Breast epithelium (tissue), 3 donors: ENCODE measurements at regions not wholly inside any gene's neighbourhood (a gene's known extent, or its start where the extent isn't known, plus 50 kb on each side); places are given as distances from the start of the nearest gene placed in this dataset.

ENCODE experiments used
- CTCF ChIP-seq, 3 donors: fragments of 450-650 bp; IDR thresholded peaks; one replicate each; pipeline ENCODE4 v1.5.1; 2016 to 2017; ENCODE audit warnings: antibody characterized with exemption in 3 of 3, mild to moderate bottlenecking in 3 of 3, moderate library complexity in 3 of 3
- POLR2A ChIP-seq: fragments of 450-650 bp; IDR thresholded peaks from one replicate; pipeline ENCODE4 v1.6.1; 2016; ENCODE audit warnings: antibody characterized with exemption, mild to moderate bottlenecking, moderate library complexity

- no peak for TF ChIP-seq CTCF (IDR thresholded peaks at IDR 0.05)
- TF ChIP-seq POLR2A: no peak
Measured at GRCh38 chr12:89072294-89073026, 279.8 kb downstream of the DUSP6 start.
